GM21526 (cell line): ENCODE measurements at regions not wholly inside any gene's neighbourhood (a gene's known extent, or its start where the extent isn't known, plus 50 kb on each side); places are given as distances from the start of the nearest gene placed in this dataset.
"Not testable (repeated sequence)": the region's sequence is repeated elsewhere in the genome, so short reads cannot be mapped to it uniquely, and the experiment has no call there.

Experiments used
- ATAC-seq: cut with Tn5 transposase; IDR thresholded peaks from one replicate; pipeline ENCODE4 v1.9.1; 2021; ENCODE audit warnings: moderate library complexity; ENCODE audit not compliant: unreplicated experiment, low FRiP score

GRCh38 chr5:17326600-17327037 lies 109.2 kb downstream of the BASP1 start:
- ATAC-seq = no peak

DNA sequence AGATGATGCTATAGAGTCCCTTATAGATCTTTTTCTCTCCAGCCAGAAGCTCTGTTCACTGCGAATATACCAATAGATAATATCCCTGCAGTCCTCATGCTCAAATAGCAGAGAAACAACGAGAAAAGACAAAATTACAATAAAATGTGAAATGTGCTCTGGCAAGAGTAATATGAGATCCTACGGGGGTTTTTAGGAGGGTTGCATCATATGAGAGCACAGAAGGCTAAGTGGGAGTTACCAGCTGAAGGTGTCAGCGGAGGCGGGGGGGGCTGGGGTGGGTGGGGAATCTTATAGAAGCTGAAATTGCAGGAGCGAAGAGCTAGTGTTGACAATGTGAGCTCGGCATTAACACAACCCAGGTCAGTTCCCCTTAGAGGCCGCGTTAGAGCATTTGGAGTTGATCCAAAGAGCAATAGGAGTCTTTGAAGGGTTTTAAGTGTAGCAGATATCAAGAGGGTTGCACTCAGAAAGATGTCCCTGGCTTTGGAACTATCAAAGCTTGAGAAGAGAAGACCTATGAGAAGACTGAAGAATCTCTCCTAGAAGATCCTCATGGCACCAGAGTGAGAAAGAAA lies 109.7 kb downstream of the BASP1 start:
- no peak for ATAC-seq

GRCh38 chr5:17329571-17329970 lies 112.1 kb downstream of the BASP1 start:
- no peak for ATAC-seq

GRCh38 chr5:17330386-17330785 lies 113.0 kb downstream of the BASP1 start:
- no peak for ATAC-seq

DNA sequence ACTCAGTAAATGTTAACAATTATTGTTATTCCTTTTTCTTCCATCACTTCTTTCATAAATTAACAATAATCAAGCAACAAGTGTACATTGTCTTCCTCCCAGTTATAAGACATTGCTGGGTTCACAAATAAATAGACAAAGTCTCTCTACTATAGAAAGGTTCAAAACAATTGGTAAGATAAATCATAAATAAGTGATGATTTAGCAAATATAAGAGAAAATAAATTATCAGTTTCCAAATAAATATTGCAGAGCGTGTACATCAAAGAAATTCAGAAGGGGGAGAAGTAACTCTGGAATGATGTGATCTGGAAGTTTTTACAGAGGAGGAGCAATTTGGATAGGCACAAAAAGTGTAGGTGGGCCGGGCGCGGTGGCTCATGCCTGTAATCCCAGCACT lies 114.2 kb downstream of the BASP1 start:
- no peak for ATAC-seq

GRCh38 chr5:17333755-17334154 lies 116.3 kb downstream of the BASP1 start:
- ATAC-seq = no peak

DNA sequence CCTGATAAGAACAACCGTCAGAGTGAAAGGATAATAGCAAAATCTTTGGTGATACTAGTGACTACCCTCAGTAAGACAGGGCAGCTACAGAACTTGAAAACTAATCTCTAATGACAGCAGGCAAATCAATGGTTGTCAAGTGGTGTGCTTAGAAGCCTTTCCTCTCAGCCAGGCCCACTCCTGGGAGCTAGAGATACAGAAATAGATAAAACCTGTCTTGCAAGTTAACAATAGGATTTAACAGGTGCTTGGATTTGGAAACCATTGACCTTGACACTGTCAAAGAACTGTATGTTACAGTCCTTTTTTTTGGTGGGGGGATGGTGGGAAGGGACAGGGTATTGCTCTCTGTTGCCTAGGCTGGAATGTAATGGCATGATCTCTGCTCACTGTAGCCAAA lies 118.6 kb downstream of the BASP1 start:
- ATAC-seq = no peak

DNA sequence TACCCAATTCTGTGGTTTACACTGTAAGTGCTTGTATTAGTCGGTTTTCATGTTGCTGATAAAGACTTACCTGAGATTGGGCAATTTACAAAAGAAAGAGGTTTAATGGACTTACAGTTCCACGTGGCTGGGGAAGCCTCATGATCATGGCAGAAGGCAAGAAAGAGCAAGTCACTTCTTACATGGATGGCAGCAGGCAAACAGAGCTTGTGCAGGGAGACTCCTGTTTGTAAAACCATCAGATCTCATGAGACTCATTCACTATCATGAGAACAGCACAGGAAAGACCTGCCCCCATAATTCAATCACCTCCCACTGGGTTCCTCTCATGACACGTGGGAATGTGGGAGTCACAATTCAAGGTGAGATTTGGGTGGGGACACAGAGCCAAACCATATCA lies 119.3 kb downstream of the BASP1 start:
- not testable (repeated sequence) for ATAC-seq

GRCh38 chr5:17339841-17340240 lies 122.4 kb downstream of the BASP1 start:
- no peak for ATAC-seq

GRCh38 chr5:17340379-17340778 lies 122.9 kb downstream of the BASP1 start:
- ATAC-seq = no peak

- ATAC-seq = no peak
Measured at GRCh38 chr5:17340819-17341218, 123.4 kb downstream of the BASP1 start.

GRCh38 chr5:17343675-17344074 lies 126.2 kb downstream of the BASP1 start:
- peak; percentile 94 for ATAC-seq

DNA sequence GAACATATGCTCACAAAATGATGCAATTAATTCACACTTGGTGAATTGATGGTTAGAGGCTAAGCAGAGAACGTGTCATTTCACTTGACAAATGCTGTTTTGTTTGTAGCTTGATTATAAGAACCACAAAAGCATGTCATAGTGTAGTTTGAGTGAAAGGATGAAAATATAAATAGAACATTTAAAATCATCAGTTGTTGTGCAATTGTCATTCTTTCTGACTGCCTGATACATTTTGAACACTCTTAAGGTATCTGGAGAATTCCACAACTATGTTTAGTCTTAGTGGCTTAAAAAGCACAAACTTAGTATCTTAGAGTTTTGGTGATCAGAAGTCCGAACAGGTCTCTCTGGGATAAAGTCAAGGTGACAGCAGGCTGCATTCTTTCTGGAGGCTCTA lies 129.4 kb downstream of the BASP1 start:
- no peak for ATAC-seq

GRCh38 chr5:17352223-17352622 lies 134.8 kb downstream of the BASP1 start:
- ATAC-seq = no peak

GRCh38 chr5:17354265-17354664 lies 136.8 kb downstream of the BASP1 start:
- no peak for ATAC-seq

DNA sequence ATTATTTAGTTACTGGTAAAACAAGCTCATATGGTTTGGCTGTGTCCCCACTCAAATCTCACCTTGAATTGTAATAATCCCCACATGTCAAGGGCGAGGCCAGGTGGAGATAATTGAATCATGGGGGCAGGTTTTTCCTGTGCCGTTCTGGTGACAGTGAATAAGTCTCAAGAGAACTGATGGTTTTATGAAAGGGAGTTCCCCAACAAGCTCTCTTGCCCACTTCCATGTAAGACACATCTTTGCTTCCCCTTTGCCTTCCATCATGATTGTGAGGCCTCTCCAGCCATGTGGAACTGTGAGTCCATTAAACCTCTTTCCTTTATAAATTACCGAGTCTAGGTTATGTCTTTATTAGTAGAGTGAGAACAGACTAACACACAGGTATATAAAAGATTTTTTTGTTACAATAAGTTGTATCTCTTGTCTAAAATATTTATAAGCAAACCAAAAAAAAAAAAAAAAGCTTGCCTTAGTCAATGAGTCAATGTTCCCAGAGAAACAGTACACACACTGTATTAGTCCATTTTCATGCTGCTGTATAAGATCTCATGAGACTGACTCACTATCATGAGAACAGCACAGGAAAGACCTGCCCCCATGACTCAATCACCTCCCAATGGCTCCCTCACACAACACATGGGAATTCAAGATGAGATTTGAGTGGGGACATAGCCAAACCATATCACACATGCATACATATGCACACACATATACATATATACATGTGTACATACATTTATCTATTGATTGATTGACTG lies 138.3 kb downstream of the BASP1 start:
- no peak for ATAC-seq

- ATAC-seq = no peak
Measured at GRCh38 chr5:17356551-17356950, 139.1 kb downstream of the BASP1 start.

GRCh38 chr5:17357504-17357903 lies 140.1 kb downstream of the BASP1 start:
- no peak for ATAC-seq

DNA sequence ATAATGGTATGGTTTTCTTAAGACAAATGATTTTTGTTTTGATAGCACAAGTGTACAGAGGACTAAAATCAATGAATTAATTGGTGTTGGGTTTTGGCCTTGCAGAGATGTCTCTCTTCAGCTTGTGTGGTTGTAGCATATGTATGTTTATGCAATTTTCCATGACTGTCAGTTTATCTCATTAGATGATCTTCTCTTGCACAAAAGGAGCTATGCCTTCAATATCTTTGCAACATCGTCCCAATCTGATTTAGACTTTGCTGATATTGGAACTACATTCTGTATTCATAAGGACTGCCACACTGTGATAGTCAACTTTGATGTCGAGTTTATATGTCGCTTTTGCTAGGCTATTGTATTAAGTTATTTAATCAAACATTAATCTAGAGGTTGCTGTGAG lies 140.0 kb upstream of the TAF11L2 start:
- no peak for ATAC-seq

GRCh38 chr5:17359451-17360011 lies 138.5 kb upstream of the TAF11L2 start:
- ATAC-seq = no peak

DNA sequence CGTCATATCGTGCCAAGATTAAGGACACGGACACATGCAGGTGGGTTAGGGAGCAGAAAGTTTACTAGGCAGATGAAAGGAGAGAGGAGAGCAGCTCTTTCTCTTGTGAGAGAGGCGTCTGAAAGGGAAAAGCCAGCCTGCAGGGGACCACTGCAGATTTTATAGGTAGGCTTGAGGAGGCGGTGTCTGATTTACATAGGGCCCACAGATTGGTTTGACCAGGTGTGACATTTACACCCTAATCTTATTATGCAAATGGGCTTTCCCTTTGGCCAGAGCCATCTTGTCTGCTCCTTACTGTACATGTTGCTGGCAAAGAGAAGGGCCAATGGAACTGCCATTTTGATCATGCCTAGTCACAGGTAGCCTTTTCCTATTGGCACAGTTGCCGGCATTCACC lies 137.2 kb upstream of the TAF11L2 start:
- ATAC-seq = no peak

GRCh38 chr5:17361331-17361730 lies 136.7 kb upstream of the TAF11L2 start:
- no peak for ATAC-seq
